Stimulated activated CD4-positive, alpha-beta T cell treated with anti-CD3 and anti-CD28 coated beads, Interleukin-4, amount 100 ng/mL, for 4 hours (primary cell): ENCODE measurements at regions not wholly inside any gene's neighbourhood (a gene's known extent, or its start where the extent isn't known, plus 50 kb on each side); places are given as distances from the start of the nearest gene placed in this dataset.
"Not testable (repeated sequence)": the region's sequence is repeated elsewhere in the genome, so short reads cannot be mapped to it uniquely, and the experiment has no call there.

ENCODE experiments used
- DNase-seq, 2 experiments: peaks; one replicate each; pipeline ENCODE4 v3.0.0-alpha.2; 2020

GRCh38 chr4:38314663-38315062 is 349.3 kb upstream of the KLF3 start:
- DNase-seq, result no peak

- DNase-seq, result no peak
These were observed 348.7 kb upstream of the KLF3 start for GRCh38 chr4:38315286-38315685.

- no peak for DNase-seq
These were observed 348.0 kb upstream of the KLF3 start for GRCh38 chr4:38316045-38316444.

GRCh38 chr4:38317041-38317674 is 346.8 kb upstream of the KLF3 start:
- DNase-seq, result no peak

- peak; percentile 62 to 67 for DNase-seq
These were observed 345.1 kb upstream of the KLF3 start for GRCh38 chr4:38318737-38319455.

GRCh38 chr4:38319456-38320342 is 344.3 kb upstream of the KLF3 start:
- DNase-seq, result peak; percentile 84 to 94

- DNase-seq, result no peak
These were observed 343.7 kb upstream of the KLF3 start for GRCh38 chr4:38320343-38320695.

GRCh38 chr4:38320833-38321232 is 343.2 kb upstream of the KLF3 start:
- DNase-seq, result no peak

- DNase-seq, result no peak
These were observed 341.3 kb upstream of the KLF3 start for GRCh38 chr4:38322714-38323113.

- DNase-seq, result no peak
These were observed 340.8 kb upstream of the KLF3 start for GRCh38 chr4:38323141-38323641.

GRCh38 chr4:38324861-38325628 is 339.0 kb upstream of the KLF3 start:
- DNase-seq, result no peak

GRCh38 chr4:38325629-38325913 is 338.4 kb upstream of the KLF3 start:
- DNase-seq, result no peak

GRCh38 chr4:38326499-38326898 is 337.5 kb upstream of the KLF3 start:
- DNase-seq, result no peak

- DNase-seq, result no peak
These were observed 336.8 kb upstream of the KLF3 start for GRCh38 chr4:38327174-38327573.

- DNase-seq, result no peak
These were observed 334.8 kb upstream of the KLF3 start for GRCh38 chr4:38328989-38329729.

- no peak for DNase-seq
These were observed 333.7 kb upstream of the KLF3 start for GRCh38 chr4:38330321-38330720.

- no peak for DNase-seq
These were observed 333.1 kb upstream of the KLF3 start for GRCh38 chr4:38330936-38331335.

GRCh38 chr4:38332699-38333098 is 331.3 kb upstream of the KLF3 start:
- no peak for DNase-seq

- DNase-seq, result no peak
These were observed 330.8 kb upstream of the KLF3 start for GRCh38 chr4:38333219-38333618.

- no peak for DNase-seq
These were observed 329.2 kb upstream of the KLF3 start for GRCh38 chr4:38334791-38335190.

GRCh38 chr4:38338939-38339338 is 325.1 kb upstream of the KLF3 start:
- not testable (repeated sequence) for DNase-seq

GRCh38 chr4:38343608-38344007 is 320.4 kb upstream of the KLF3 start:
- DNase-seq, result no peak
